ENCODE measurements at regions not wholly inside any gene's neighbourhood (a gene's known extent, or its start where the extent isn't known, plus 50 kb on each side); places are given as distances from the start of the nearest gene placed in this dataset.

DNA sequence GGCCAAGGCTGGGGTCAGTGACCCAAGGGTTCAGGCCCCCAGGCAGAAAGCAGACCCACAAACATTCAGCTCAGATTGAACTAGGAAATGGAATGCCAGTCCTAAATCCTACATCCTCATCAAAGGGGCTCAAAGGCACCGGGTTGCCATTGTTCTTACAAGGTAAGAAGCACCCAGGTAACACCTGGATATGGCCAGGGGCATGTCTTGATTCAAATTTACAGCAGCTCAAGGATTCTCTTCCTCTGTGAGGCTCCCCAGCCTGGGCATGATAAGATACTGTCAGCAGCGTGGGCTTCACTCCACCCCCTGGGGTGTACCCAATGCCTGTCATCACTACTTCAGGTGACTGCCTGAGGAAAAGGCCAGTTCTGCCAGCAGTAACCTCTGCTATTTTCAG lies 92.1 kb upstream of the FSTL4 start:
- DNase-seq = no peak

DNA sequence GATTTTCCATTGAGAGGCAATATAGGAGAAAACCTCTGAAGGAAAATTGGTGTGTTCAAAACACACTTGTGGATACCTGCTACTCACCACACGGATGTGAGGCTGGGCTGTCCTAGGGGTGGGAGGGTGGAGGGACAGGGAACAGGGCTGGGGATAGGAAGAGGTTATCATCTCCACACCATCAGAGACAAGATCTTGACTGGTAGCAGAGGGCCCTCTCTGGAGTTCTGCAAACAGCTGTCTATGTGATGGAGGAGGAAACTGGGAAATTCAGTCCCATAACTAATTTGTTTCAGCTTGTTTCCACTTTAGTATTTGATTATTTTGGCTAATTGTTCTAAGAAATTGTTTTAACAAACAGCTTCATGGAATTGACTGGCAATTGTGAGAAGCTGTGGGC lies 91.6 kb upstream of the FSTL4 start:
- no peak for DNase-seq

DNA sequence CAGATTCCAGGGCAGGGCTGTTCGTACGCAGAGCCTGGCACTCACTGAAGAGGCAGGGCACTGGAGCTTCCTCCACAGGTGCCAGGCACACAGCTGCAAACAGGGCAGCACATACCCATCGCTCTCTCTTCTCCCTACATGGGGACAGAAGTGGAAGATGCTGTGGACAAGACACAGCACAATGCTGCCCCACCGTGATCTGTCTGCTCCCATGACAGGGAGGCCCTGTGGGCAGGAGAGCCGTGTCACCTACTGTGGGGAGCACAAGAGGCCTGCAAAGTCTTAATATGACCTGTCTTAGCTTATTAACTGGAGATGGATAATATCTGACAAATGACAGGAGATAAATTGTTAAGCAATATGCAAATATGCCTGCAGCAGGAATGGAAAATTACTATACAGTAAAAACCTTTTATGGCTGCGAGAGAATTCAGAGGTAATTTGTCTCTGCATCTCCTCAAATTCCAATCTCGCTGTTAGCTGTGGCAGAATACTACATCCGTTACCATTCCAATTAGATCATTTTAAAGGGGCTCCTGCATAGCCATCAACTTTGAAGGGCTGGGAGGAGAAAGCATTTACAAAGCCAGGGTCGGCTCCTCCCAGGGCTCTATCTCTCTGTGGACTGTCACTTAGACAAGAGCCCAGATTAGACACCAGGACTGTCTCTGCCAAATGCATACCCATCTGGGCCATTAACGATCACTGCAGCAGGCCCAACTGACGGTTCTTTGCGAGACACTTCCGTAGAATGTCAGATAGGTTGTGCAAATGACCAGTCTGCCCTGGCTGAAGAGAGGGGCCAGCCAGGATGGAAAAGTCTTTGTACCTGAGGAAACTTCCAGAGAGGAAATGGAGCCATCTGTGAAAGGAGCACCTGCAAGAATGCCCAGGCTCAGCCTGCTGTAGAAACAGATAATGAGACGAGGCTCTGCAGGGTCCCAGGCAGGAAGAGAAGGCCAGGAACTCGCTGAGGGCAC lies 90.7 kb upstream of the FSTL4 start:
- no peak for DNase-seq

DNA sequence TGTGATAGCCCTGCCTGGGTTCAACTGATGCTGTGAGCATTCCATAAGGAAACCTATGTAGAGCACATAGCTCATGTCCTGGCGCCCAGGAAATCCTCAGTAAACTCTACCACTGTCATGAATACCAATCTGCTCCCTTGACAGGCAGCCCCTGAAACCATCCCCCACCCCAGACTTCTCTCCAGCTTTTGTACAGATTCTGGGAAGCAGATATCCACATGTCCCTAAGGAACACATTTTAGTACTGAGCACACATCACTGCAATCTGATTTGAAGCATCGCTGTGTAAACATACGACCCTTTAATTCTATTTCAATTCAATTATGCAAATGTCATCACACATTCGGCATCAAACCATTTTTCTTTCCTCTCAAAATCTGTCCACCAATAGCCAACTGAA lies 89.5 kb upstream of the FSTL4 start:
- DNase-seq = no peak

DNA sequence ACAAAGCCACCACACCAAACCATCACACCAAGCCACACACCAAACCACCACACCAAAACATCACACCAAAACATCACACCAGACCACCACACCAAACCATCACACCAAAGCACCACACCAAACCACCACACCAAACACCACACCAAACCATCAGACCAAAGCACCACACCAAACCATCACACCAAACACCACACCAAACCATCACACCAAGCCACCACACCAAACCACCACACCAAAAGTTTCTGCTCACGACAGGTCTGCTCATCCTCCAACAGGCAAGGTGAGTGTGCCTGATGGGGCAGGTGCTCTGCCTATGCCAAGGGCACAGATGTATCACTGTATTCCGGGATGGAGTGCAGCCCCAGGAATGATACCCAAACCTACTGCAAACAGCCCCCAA lies 87.9 kb upstream of the FSTL4 start:
- DNase-seq = no peak

DNA sequence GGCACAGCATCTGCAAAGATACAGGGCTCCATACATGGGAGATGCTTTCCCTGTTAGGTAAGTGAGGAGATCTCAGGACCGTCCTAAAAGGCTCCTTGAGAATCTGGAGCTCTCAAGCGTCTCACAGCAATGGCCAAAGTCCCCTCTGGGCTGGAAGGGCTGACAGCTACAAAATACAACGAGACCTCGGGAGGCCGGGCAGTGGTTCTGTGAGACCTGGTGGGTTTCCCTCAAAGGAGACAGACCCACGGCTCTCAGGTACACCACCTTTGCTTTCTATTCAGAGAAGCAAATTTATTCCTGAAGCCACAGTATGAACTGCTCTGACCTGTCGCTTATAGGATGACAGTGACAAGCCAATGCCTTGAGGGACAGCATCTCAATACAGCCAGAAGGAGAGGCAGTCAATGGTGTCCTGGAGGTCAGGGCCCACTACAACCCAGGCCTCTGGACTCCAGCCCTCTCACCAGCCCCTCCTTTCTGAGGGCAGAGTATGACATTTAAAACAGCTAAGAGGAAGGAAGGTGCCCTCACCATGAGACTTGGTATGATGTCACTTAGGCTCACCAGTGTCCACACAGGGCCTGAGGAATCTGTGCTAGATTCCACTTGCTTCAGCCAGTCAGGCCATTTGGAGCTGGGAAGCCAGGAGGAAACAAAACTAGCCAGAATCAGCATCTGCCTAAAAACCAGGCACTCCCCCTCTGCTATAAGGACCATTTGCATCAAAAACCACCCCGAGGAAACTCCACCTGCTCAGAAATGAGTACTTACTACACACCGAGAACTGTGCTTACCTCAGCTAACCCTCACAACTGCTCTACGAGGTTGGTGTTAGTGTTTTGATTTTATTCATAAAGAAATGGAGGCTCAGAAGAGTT lies 86.5 kb upstream of the FSTL4 start:
- DNase-seq = no peak

DNA sequence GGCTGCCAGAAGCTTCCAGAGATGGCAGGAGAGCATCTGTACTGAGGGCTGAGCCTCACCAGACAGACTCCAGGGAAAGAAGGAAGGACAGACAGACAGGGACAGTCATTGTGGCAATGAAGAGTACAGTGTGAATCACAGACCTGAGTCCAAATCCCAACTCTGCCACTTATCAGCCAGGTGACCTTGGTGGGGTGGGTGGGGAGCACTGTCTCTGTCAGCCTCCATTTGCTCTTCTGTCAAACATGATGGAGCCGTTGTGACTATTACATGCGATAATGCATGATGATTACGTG lies 85.9 kb upstream of the FSTL4 start:
- DNase-seq = no peak

DNA sequence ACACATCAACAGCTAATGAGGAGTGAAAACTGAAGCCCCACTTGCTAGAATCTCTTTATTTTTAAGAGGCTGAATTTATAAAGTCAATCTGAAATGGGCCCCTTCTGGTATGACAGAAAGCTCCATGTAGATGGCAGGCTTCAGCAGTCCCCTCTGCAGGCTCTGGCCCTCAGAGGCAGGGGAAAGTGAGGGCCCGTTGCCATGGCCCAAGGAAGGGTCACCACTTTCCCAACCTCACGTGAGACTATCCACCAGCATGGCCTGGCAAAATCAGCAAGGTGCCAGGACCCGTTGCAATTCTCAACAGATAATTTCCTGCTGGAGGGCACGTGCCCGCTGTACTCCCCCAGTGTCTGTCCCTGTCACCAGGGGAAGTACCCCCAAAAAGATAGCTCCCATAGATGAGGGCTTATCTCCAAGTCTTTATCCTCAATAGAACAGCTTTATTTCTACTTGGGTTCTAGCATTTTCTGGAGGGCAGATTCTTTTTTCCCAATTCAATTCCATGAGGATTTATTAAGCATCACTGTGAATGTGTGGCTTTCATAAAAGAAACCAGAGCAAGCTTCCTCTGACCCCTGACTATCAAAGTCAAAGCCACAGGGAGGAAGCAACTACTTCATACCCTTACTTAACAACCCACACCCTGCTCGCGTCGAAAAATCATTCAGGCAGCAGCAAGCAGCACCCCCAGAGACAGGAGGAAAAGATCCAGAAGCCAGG lies 85.4 kb upstream of the FSTL4 start:
- DNase-seq = no peak

DNA sequence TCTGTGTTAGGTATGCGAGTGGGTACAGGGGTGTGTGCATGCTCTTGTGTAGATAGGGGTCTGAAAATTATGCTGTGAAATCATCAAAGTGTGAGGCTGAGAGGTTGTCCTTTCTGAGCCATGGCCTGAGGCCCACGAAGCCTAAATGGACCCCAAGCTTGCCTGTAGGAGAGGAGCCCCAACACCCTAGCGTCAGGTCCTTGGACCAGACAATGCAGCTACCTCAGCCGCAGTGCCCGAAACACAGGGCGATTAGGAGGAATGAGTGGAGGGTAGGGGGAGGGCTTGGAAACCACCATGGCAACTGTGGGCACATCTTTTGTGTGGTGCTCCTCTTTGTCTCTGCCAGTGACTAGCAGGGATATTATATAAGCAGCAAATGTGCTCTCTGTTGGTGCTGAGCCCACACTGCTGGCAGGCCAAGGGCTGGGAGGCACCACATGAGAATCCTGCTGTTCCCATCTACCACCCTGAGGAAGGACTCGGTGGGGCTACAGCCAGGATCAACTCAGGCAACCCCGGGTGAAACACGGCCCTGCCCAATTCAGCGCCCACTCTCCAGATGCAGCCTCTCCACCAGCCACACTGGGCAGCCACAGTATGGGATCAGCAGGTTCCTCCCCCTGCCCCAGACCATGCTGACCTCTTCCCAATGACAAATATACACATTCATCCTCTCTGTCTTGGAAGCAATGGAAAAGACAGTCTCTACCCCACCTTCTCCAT lies 84.6 kb upstream of the FSTL4 start:
- DNase-seq = no peak

DNA sequence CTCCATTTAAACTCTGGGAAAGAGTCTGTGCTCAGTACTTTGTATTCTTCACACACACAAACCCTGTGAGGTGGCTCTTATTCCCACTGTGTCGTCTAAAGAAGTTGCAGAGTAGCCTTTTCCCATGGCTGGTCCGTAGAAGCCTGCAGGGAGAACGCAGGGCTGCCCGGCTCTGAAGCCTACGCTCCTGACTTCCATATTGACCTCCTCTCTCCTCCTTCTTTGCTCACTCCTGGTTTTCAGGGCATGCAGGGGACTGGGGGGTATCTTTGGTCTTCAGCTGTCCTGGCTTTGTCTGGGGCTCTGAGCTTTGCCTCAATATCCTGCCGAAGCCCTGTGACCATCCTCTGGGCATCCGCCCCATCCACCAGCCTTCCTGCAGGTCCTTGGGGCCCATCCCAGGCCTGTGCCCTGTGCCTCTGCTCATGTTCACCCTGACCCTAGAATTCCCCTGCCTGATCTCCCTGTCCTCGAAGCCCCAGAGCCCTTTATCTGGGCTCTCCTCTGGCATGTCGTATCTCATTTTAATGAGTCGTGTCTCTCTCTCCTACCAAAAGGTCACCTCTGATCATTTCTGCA lies 83.8 kb upstream of the FSTL4 start:
- no peak for DNase-seq

DNA sequence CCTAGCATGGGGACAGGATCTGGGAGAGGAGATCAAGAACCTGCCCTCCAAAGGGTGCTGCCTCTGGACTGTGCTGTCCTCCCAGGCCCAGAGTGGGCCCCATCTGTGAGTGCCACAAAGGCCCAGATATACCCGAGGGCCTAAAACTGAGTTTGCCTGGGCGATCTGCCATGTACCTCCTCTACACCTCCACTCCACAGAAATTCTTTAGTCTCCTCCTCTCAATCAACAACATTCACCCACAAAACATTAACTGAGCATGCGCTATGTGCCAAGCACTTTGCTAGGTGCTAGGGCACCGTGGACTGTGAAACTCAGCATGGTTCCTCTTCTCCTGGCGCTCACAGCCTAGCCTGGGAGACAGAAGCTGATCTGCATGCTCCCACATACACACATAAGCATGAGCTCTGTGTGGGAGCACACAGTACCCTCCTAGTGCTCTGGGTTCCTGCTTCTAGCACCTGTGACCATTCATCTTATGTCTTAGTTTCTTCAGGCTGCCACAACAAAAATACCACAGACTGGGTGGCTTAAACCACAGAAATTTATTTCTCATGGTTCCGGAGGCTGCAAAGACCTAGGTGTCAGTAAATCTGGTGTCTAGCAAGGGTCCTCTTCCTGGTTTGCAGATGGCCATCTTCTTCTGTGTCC lies 82.0 kb upstream of the FSTL4 start:
- no peak for DNase-seq

DNA sequence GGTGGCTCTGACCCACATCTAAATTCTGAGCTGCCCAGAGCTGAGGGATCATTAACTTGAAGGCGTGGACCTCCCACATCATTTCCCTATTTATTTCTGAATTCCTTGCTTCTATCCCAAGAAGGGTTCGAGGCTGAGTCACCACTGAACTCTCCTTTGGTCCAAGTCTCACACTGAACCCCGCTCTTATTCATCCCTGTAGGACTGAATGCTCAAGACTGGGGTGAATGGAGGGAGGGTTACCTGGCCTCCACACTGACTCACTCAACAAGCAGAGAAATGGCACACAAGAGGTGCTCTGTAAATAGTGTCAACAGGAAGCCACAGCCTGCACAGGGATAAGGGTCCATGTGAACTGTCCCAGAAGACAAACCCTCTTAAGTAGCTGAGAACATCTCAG lies 79.1 kb upstream of the FSTL4 start:
- no peak for DNase-seq

DNA sequence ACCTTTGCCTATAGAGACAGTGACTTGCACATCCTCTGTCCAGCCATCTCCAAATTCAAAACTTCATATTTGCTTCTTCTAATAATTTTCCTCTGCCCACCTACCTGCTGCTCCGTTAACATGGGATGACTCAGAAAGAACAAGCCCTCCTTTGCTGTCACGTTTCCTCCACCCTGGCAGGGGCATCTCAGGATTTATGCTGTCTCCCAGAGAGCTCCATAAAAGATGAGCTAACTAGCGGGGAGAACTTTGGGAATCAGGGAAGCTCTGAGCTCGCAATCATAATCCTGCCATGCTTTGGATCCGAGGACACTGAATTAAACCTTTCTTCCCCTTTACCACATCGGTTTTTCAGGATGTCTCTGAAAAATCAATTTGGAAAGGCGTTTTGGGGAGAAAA lies 78.4 kb upstream of the FSTL4 start:
- DNase-seq = no peak

DNA sequence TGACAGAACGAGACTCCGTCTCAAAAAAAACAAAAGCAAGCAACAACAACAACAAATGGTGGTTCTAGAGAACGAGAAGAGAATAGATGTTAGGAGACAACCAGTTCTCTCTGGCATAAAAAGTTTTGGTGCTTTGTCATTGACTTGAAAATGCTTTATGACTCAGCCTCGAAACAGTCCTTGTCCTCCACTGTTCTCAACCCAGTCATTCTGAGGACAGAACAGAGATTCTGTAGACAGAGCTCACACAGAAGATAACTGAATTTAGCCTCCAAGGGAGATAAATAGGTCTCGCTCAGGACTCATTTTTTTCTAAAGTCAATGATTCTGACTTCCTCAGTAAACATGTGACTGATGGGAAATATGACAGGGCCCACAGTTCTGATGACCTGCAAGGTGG lies 76.0 kb upstream of the FSTL4 start:
- no peak for DNase-seq

DNA sequence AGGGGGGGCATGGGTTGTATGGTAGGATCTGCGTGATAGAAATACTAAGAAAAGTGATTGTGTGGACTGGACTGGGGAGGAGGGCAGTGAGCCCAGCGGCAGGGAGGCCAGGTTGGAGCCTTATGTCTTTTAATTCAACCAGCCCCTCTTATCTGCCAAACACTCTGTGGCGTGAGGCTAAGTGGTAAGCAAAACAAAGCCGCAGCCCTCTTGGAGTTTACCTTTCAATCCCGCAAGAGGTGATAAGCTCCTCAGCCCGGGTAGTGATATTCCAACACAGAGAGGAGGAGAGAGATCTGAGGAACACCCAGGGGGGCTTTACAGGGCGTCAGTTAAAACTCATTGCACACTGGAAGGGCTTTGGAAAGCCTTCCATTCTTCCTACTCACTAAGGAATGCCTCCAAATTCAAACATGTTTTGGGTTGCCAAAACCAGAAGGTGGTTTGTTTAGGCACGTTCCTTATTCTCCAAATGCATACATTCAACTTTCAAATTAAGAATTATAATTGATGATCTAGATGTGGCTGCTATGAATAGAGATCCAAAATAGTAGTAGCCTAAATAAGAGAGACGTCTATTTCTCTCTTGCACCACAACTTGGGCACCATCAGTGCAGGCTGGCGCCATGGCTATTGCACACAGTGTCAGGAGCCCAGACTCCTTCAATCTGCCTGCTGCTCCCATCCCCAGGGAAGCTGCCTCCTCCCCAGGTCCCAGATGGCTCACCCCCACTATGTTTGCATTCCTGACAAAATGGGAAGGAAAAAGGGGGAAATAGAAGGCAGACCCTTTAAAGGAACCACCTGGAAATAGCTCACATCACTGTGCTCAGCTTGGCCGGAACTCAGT lies 75.1 kb upstream of the FSTL4 start:
- DNase-seq = no peak

DNA sequence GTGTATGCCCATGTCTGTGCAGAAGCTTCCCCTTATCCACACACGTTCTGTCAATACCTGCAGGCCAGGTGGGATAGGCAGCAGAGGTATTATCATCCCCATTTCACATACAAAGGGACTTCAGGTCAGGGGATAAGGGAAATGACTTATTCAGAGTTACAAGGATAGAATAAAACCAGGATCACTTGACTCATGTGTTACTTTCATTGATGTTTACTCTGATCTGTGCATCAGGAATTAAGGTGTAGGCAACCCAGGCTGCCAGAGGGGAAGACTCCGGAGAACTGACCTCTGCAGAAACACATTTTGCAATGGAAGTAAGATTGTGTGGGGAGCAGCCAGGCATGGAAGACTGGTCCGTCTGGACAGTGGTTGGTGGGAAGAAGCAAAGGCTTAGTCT lies 74.2 kb upstream of the FSTL4 start:
- no peak for DNase-seq

DNA sequence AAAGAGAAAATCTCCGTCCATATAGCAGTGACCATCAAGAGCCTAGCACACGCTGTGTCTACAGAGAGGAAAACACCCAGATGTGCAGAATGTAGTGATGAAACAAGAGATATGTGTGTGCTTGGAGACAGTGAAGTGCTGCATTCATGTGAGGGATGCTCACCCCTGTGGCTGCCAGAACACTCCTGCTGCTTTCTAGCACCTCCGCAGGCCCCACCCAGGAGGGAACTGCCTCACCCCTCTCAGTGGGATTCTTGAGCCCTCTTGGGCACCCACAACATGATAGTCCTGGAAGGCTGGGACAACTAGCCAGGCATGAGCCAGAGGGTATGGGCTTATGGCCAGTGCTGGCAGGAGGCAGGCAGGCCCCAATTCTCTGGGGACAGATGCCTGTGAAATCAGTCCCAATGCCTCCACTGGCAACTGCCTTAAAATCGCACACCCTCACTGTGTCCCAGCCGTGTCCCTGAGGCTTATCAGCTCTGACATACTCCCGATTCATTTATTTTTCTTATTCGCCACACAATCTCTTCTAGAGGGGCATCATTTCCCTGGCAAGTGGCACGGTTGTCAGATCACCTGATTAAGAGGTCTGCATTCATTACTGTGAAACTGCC lies 73.2 kb upstream of the FSTL4 start:
- no peak for DNase-seq

DNA sequence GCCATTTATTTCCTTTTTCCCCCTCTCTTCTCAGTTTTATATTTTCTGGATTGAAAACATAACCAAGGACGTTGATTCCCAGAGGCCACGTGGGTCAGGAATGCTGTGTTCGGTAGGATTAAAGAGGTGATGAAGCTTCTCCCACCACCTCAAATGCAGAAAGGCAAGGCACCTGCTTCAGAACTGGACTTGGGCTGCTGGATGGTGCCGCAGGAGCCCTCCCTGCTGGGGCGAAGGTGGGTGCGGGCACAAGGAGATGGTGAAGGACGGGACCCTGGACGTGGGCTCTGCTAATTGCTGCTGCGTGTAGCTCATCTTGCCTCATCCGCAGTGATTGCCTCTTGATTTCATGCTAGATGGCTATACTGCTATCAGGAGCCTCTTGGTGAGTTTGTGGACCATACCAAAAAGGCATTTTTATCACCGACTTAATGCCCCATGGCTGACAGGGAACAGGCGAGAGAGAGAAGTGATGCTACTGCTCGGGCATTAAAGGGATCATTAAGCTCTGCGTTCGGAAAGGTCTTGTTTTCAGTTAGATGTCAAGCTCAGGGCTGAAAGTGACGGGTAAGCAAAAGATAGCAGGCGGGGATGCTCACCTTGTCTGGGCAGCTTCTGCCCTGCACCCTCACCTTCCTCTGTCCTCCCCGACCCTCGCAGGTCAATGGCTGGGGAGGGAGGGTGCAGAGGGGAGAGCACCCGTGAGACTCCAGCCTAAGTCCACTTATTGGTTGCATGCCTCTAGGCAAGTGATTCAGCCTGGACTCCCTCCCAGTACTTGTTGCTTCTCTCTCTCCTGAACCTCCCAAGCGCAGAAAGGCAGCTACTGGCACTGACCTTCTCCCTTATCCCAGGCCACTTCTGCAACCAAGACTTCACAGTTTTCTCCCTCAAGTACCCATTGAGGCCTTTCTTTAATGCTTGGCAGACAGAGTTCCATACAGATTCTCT lies 71.6 kb upstream of the FSTL4 start:
- no peak for DNase-seq

DNA sequence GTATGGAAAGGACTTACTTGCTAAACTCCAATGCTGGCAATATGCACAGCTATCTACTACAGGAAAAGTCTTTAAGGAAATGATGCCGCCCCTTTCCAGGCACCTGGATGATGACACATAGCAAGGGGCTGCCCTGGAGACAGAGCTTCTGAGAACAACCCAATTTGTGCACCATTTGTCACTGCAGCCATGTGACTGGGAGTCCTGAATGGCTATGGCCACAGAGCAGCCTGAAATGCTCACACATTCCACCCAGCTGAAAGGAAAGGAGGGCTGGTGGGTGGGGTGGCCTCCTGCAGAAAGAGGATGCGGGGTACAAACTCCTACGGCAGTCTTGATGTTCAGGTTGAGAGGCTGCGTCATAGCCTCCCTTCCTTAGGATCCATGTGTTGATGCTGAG lies 70.1 kb upstream of the FSTL4 start:
- DNase-seq = no peak
